Endothelial cell of umbilical vein (primary cell): ENCODE measurements at regions not wholly inside any gene's neighbourhood (a gene's known extent, or its start where the extent isn't known, plus 50 kb on each side); places are given as distances from the start of the nearest gene placed in this dataset.

ENCODE experiments used
- CTCF ChIP-seq, 2 donors: IDR thresholded peaks; 1 replicate in 1 of 2; 2 replicates in 1 of 2; pipeline ENCODE4 v1.5.1; 2011; ENCODE audit warnings: low read length in 2 of 2, mild to moderate bottlenecking in 2 of 2, moderate library complexity in 2 of 2, control low read depth in 1 of 2, inconsistent platforms in 1 of 2, low read depth in 1 of 2; ENCODE audit not compliant: insufficient read depth in 1 of 2; ENCODE audit errors: extremely low read depth in 1 of 2
- JUN ChIP-seq: IDR thresholded peaks from 2 replicates; pipeline ENCODE4 v1.6.1; 2011; ENCODE audit warnings: borderline replicate concordance, low read depth; ENCODE audit not compliant: insufficient read length, insufficient read depth
- MYC ChIP-seq: IDR thresholded peaks from one replicate; pipeline ENCODE4 v1.6.1; 2011; ENCODE audit warnings: mild to moderate bottlenecking, low read depth, low read length
- POLR2A ChIP-seq: IDR thresholded peaks from 2 replicates; pipeline ENCODE4 v1.6.1; 2012; ENCODE audit warnings: low read depth, mild to moderate bottlenecking, control low read depth, low read length
- POLR2AphosphoS5 ChIP-seq: IDR thresholded peaks from 2 replicates; pipeline ENCODE4 v1.6.1; 2012; ENCODE audit warnings: low read depth, mild to moderate bottlenecking, control low read depth, low read length, moderate library complexity; ENCODE audit not compliant: insufficient read depth
- TF ChIP-seq, protein P1 (sequence below): IDR thresholded peaks from 2 replicates; pipeline ENCODE4 v1.6.1; 2011; ENCODE audit not compliant: insufficient read depth, insufficient read length

DNA sequence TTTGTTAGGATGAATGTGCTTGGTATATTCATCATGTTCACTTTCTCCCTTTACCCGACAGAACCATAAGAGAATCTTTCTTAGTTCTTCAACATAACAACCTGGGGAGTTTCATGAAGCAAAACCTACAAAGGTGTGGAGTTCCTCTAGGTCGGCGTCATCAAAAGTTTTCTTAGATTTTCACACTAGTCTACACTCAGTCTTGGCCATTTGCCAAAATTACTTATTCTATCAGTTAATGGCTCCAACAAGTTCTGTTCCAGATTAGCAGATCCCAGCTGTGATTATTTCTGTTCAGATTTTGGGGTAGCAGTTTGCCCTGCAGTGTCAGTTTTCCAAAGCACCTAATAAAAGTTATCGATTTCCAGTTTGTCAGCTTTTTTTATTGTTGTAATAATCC, 935.8 kb upstream of the RAG2 start:
- TF ChIP-seq CTCF (IDR thresholded peaks at IDR 0.05; ENCODE audit: extremely low read depth in 1 of 2, insufficient read depth in 1 of 2, low read depth in 1 of 2, low read length in 2 of 2) (no peak), POLR2AphosphoS5 (no peak), POLR2A (no peak), MYC (no peak), JUN (no peak)
- TF ChIP-seq, protein P1, sequence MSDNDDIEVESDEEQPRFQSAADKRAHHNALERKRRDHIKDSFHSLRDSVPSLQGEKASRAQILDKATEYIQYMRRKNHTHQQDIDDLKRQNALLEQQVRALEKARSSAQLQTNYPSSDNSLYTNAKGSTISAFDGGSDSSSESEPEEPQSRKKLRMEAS, result no peak
